Fibroblast of mammary gland (primary cell): ENCODE measurements at regions not wholly inside any gene's neighbourhood (a gene's known extent, or its start where the extent isn't known, plus 50 kb on each side); places are given as distances from the start of the nearest gene placed in this dataset.
"Not testable (repeated sequence)": the region's sequence is repeated elsewhere in the genome, so short reads cannot be mapped to it uniquely, and the experiment has no call there.

Source experiments
- DNase-seq: peaks from one replicate; pipeline ENCODE4 v3.0.0-alpha.2; 2010; ENCODE audit warnings: low read depth
- H3K4me3 ChIP-seq: 2 replicates; pipeline ENCODE4 v1.5.1; 2011; ENCODE audit warnings: low read depth, mild to moderate bottlenecking, low read length, moderate library complexity; ENCODE audit not compliant: control insufficient read depth
- CTCF ChIP-seq: conservative IDR thresholded peaks from 2 replicates; pipeline ENCODE4 v1.5.1; 2011; ENCODE audit warnings: low read depth, low read length, inconsistent platforms; ENCODE audit not compliant: control insufficient read depth, insufficient read depth

- H3K4me3 ChIP-seq, result no peak overlapping the region
- no peak for DNase-seq
- no peak for TF ChIP-seq CTCF
Measured at GRCh38 chr1:38657873-38658272, 201.7 kb downstream of the RRAGC start.

GRCh38 chr1:38657207-38657840 lies 202.2 kb downstream of the RRAGC start:
- DNase-seq, result no peak
- no peak overlapping the region for H3K4me3 ChIP-seq
- no peak for TF ChIP-seq CTCF

- no peak for TF ChIP-seq CTCF
- no peak for DNase-seq
- H3K4me3 ChIP-seq, result no peak overlapping the region
Measured at GRCh38 chr1:38656726-38657125, 202.8 kb downstream of the RRAGC start.

GRCh38 chr1:38652217-38652616 lies 207.4 kb downstream of the RRAGC start:
- no peak overlapping the region for H3K4me3 ChIP-seq
- no peak for DNase-seq

GRCh38 chr1:38651669-38652068 lies 207.9 kb downstream of the RRAGC start:
- DNase-seq, result no peak
- H3K4me3 ChIP-seq, result no peak overlapping the region
- no peak for TF ChIP-seq CTCF

More at GRCh38 chr1:38652217-38652616, 207.4 kb downstream of the RRAGC start:
- no peak for TF ChIP-seq CTCF

GRCh38 chr1:38648417-38648816 lies 211.2 kb downstream of the RRAGC start:
- H3K4me3 ChIP-seq, result no peak overlapping the region
- TF ChIP-seq CTCF, result no peak
- DNase-seq, result no peak

- not testable (repeated sequence) for H3K4me3 ChIP-seq, DNase-seq
Measured at GRCh38 chr1:38647341-38647740, 212.2 kb downstream of the RRAGC start.
